Heart left ventricle (tissue), 13 donors: ENCODE measurements at regions not wholly inside any gene's neighbourhood (a gene's known extent, or its start where the extent isn't known, plus 50 kb on each side); places are given as distances from the start of the nearest gene placed in this dataset.
"Not testable (repeated sequence)": the region's sequence is repeated elsewhere in the genome, so short reads cannot be mapped to it uniquely, and the experiment has no call there.

Experiments used
- CTCF ChIP-seq, 12 donors: fragments of 200-600 bp; sonication (generic) in 4 of 12; IDR thresholded peaks; one replicate each; pipeline versions ENCODE4 v1.5.0 to v1.8.0; 2018 to 2022; ENCODE audit warnings: antibody characterized with exemption in 12 of 12, mild to moderate bottlenecking in 5 of 12
- POLR2A ChIP-seq, 2 donors: fragments of 450-650 bp; IDR thresholded peaks; one replicate each; pipeline ENCODE4 v1.6.1; 2017; ENCODE audit warnings: antibody characterized with exemption in 2 of 2, mild to moderate bottlenecking in 2 of 2, moderate library complexity in 2 of 2
- donor health status: ischemic (EF 13 %, LVEDD 7.1; RV severe dilation, severe dysfunction).
- donor health status: DM: no; HTN: yes; CAD: no.
- donor health status: DM: no; HTN: no; CAD: no.
- donor health status: ischemic (EF 25% LVEDD 6.9; RV normal size, moderate dysfunction).
- donor health status: ischemic (EF 25% LVEDD 5.7; RV mildly dilated, moderate dysfunction).
- donor health status: ischemic (EF 35%, LVEDD 5.7; RV mildly dilated, moderate dysfunction).
- donor health status: nonischemic (EF 11% LVEDD 7.7; RV severe dilation, severe dysfunction).
- donor health status: DM: yes; HTN: yes; CAD: no.
- donor health status: PGD.
- donor health status: ischemic (EF 29% LVEDD 5.4; RV normal size, mild dysfunction).
- donor health status: nonischemic (EF 23%, LVEDD 6.1; RV moderate dilation, normal function).

- not testable (repeated sequence) for TF ChIP-seq CTCF, POLR2A (IDR thresholded peaks at IDR 0.05)
Measured at GRCh38 chr2:87514515-87514914, 233.4 kb upstream of the PLGLB2 start.
